Natural killer cell treated with Interleukin-12 subunit alpha and Interleukin-12 subunit beta and Interleukin-15 and Interleukin-18, amount 100 ng/mL, for 72 hours (primary cell): ENCODE measurements at regions not wholly inside any gene's neighbourhood (a gene's known extent, or its start where the extent isn't known, plus 50 kb on each side); places are given as distances from the start of the nearest gene placed in this dataset.

ENCODE experiments used
- ATAC-seq, 2 donors: fragments of 150-1000 bp; cut with Tn5 transposase in 1 of 2; sonication (Bioruptor Pico), chemical (Tn5 transposase) in 1 of 2; 2 replicates each; pipeline ENCODE4 v1.10.0; 2021
- DNase-seq: peaks from one replicate; pipeline ENCODE4 v3.0.0; 2022; ENCODE audit warnings: low spot score
- H3K27ac Mint-ChIP-seq, 2 donors: 1 replicate in 1 of 2; 2 replicates in 1 of 2; pipeline ENCODE4 v1.8.0; 2022; ENCODE audit warnings: mixed read lengths in 2 of 2, mild to moderate bottlenecking in 1 of 2, moderate library complexity in 1 of 2
- H3K27me3 Mint-ChIP-seq, 2 donors: 1 replicate in 1 of 2; 2 replicates in 1 of 2; pipeline ENCODE4 v1.8.0; 2022; ENCODE audit warnings: mixed read lengths in 2 of 2
- H3K36me3 Mint-ChIP-seq: one replicate; pipeline ENCODE4 v1.8.0; 2022; ENCODE audit warnings: mixed read lengths
- H3K4me1 Mint-ChIP-seq, 2 donors: 1 replicate in 1 of 2; 2 replicates in 1 of 2; pipeline ENCODE4 v1.8.0; 2022; ENCODE audit warnings: low read depth in 2 of 2, mixed read lengths in 2 of 2, mild to moderate bottlenecking in 1 of 2
- H3K4me3 Mint-ChIP-seq: one replicate; pipeline ENCODE4 v1.8.0; 2022; ENCODE audit warnings: mixed read lengths
- H3K9me3 Mint-ChIP-seq: 2 replicates; pipeline ENCODE4 v1.8.0; 2022; ENCODE audit warnings: mixed read lengths

DNA sequence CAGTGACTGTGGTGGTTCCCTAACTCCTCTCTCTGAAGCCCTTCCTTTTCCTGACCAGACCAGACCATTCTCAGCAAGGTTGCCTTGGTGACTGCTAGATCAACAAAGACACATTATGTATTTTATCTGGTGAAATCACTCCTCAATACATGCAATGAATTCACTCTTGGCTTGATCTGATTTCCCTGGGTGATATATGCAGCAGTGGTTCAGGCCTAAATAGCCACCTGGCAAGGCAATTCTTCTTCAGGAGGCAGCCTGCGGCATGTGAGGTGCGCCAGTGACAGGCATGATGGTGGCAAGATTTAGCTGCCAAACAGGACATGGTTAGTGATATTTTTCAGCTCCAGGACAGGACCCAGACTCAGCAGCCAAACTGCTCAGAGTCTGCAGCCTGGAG, 350.3 kb upstream of the CCDC196 start:
- no peaks in the 10 kb centered on the region for H3K9me3 Mint-ChIP-seq
- H3K27ac Mint-ChIP-seq = no peak overlapping the region
- H3K27me3 Mint-ChIP-seq = no peaks in the 10 kb centered on the region
- H3K36me3 Mint-ChIP-seq = no peaks in the 10 kb centered on the region
- H3K4me1 Mint-ChIP-seq = no peaks in the 10 kb centered on the region
- DNase-seq (no peak), ATAC-seq (no peak)
- no peak overlapping the region for H3K4me3 Mint-ChIP-seq

DNA sequence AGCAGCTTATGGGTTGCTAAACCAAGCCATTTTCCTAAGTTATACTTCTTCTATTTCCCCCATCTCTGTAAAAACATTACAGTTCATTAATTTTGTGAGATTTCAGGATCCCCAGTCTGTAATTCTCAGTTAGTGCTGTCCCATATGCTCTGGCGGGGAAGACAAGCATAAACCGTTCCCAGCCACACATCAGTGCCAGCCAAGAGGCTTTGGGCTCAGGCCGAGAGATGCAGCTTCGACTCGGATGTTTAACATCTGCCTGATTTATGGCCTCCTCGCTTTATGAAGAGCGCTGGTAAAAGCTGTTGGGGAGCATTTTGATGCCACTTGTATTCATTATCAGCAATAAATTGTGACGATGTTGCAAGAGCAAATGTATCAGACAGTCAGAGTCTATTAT, 349.1 kb upstream of the CCDC196 start:
- Mint-ChIP-seq H3K4me1 (no peaks in the 10 kb centered on the region), H3K27me3 (no peaks in the 10 kb centered on the region), H3K27ac (no peak overlapping the region), H3K4me3 (no peak overlapping the region), H3K9me3 (no peaks in the 10 kb centered on the region), H3K36me3 (no peaks in the 10 kb centered on the region)
- no peak for ATAC-seq
- DNase-seq = no peak

DNA sequence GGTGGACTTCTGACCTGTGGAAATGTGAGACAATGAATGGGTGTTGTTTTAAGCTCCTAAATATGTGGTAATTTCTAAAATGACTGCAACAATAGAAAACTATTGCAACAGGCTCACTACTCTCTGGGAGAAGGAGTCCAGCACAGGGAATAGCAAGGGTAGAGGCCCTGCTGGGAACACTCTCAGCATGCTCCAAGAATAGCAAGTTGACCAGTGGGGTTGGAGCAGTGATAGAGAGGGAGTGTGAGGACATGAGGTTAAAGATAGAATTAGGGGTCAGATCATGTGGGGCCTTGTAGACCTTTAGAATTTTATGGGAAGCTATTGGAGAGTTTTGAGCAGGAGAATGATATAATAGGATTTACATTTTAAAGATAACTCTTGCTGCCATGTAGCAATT, 346.7 kb upstream of the CCDC196 start:
- no peak overlapping the region for H3K27ac Mint-ChIP-seq
- H3K36me3 Mint-ChIP-seq = no peaks in the 10 kb centered on the region
- peaks cover 6 to 16% of the 10 kb centered on the region in 2 donors for H3K27me3 Mint-ChIP-seq
- peaks cover 2% of the 10 kb centered on the region for H3K9me3 Mint-ChIP-seq
- no peak overlapping the region for H3K4me3 Mint-ChIP-seq
- no peaks in the 10 kb centered on the region for H3K4me1 Mint-ChIP-seq
- ATAC-seq = no peak
- DNase-seq = no peak

- H3K4me3 Mint-ChIP-seq = no peak overlapping the region
- no peak for DNase-seq
- ATAC-seq = no peak
- no peak overlapping the region for H3K27ac Mint-ChIP-seq
- no peaks in the 10 kb centered on the region for H3K4me1 Mint-ChIP-seq
- H3K36me3 Mint-ChIP-seq = no peaks in the 10 kb centered on the region
- H3K9me3 Mint-ChIP-seq = peaks cover 2% of the 10 kb centered on the region
- H3K27me3 Mint-ChIP-seq = peaks cover 10 to 24% of the 10 kb centered on the region in 2 donors
These were observed 345.8 kb upstream of the CCDC196 start for GRCh38 chr14:66140213-66140918.

GRCh38 chr14:66140963-66141362, 345.2 kb upstream of the CCDC196 start:
- Mint-ChIP-seq H3K9me3 (peaks cover 2% of the 10 kb centered on the region), H3K27ac (no peak overlapping the region), H3K27me3 (peaks cover 10 to 25% of the 10 kb centered on the region in 2 donors), H3K4me3 (no peak overlapping the region), H3K4me1 (no peaks in the 10 kb centered on the region), H3K36me3 (no peaks in the 10 kb centered on the region)
- ATAC-seq = no peak
- DNase-seq = no peak

DNA sequence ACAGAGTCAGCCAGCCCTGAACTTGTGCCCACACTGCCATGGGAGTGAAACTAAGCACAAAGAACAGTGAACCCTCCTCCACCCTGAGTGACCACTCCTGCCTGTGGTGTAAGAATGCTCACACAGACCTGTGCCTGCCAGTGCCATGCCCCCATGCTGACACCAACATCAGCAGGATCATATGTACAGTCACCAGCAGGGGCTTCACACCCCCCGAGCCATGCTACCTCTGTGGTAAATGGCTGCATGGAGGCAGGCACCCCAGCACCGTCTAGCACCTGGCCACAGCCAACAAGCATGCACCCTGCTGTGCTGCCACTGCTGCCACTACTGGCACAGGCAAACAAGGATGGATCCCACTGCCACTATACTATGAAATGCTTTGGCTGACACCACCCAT, 344.4 kb upstream of the CCDC196 start:
- H3K27ac Mint-ChIP-seq = no peak overlapping the region
- ATAC-seq (peak in 1 of 2 donors; percentile 8), DNase-seq (no peak)
- no peak overlapping the region for H3K4me3 Mint-ChIP-seq
- peaks cover 5% of the 10 kb centered on the region for H3K9me3 Mint-ChIP-seq
- peaks cover under 1% of the 10 kb centered on the region for H3K36me3 Mint-ChIP-seq
- peaks cover 14 to 33% of the 10 kb centered on the region in 2 donors for H3K27me3 Mint-ChIP-seq
- no peaks in the 10 kb centered on the region for H3K4me1 Mint-ChIP-seq

DNA sequence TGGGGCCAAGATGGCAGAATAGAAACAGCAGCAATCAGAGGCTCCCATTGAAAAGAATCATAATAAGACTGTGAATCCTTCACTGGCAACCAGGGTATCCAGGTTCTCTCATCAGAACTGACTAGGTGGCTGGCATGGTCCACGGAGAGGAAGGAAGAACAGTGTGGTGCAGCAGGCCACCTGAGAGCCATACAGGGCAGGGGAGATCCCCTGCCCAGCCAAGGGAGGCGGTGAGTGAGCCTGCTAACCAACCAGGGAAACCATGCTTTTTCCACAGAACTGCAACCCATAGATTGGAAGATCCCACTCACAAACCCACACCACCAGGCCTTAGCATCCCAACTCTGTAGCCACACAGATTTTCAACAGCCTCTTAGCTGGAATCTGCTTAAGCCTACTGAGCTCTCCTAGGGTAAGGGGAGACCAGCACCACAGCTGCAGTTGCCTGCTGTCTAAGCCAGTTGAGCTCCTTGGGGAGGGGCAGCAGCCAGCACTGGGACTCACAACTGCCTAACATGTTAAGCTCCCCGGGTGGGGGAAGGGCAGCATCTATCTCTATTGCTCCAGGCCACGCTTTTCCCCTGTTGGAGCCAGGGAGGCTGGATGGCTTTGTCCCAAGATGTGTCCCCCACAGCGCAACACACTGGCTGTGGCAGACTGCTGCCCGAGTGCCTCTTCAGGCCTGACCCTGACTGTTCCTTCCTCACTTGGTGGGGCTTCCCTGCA, 342.6 kb upstream of the CCDC196 start:
- Mint-ChIP-seq H3K4me1 (no peaks in the 10 kb centered on the region), H3K27me3 (peaks cover 25 to 50% of the 10 kb centered on the region in 2 donors), H3K27ac (no peak overlapping the region), H3K4me3 (no peak overlapping the region), H3K9me3 (peaks cover 5% of the 10 kb centered on the region), H3K36me3 (peaks cover 4% of the 10 kb centered on the region)
- ATAC-seq = peak in 1 of 2 donors; percentile 28
- DNase-seq = no peak

- H3K27ac Mint-ChIP-seq = no peak overlapping the region
These were observed 333.9 kb upstream of the CCDC196 start for GRCh38 chr14:66152302-66152701.

DNA sequence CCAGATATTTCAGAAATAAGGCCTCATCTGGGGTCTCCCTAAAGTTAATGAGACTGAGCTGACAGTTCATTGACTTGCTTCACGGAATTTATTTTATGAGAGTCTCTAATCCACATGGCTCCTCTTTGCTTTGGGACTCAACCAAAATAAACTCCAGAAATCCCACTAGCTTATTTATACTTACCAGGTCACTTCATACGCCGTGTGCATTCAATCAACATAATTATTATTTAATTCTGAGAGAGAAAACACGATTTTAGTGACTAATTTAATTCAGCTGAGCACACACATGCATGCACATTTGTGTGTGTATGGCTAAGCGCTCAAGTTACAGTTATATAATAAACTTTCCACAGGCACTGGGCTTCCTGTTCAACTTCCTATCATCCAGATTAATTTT, 333.4 kb upstream of the CCDC196 start:
- Mint-ChIP-seq H3K27me3 (peaks cover 4 to 10% of the 10 kb centered on the region in 2 donors), H3K36me3 (no peaks in the 10 kb centered on the region), H3K4me1 (no peaks in the 10 kb centered on the region), H3K27ac (no peak overlapping the region), H3K4me3 (no peak overlapping the region), H3K9me3 (no peaks in the 10 kb centered on the region)
- ATAC-seq (no peak), DNase-seq (no peak)

More at GRCh38 chr14:66152302-66152701, 333.9 kb upstream of the CCDC196 start:
- Mint-ChIP-seq H3K27me3 (peaks cover 5 to 13% of the 10 kb centered on the region in 2 donors), H3K4me3 (no peak overlapping the region), H3K36me3 (no peaks in the 10 kb centered on the region), H3K9me3 (no peaks in the 10 kb centered on the region), H3K4me1 (no peaks in the 10 kb centered on the region)
- DNase-seq (no peak), ATAC-seq (no peak)

GRCh38 chr14:66163023-66163422, 323.1 kb upstream of the CCDC196 start:
- DNase-seq (no peak), ATAC-seq (no peak)
- Mint-ChIP-seq H3K9me3 (peaks cover 6% of the 10 kb centered on the region), H3K27me3 (peaks cover 28 to 58% of the 10 kb centered on the region in 2 donors), H3K27ac (no peak overlapping the region), H3K4me1 (no peaks in the 10 kb centered on the region), H3K36me3 (no peaks in the 10 kb centered on the region), H3K4me3 (no peak overlapping the region)

DNA sequence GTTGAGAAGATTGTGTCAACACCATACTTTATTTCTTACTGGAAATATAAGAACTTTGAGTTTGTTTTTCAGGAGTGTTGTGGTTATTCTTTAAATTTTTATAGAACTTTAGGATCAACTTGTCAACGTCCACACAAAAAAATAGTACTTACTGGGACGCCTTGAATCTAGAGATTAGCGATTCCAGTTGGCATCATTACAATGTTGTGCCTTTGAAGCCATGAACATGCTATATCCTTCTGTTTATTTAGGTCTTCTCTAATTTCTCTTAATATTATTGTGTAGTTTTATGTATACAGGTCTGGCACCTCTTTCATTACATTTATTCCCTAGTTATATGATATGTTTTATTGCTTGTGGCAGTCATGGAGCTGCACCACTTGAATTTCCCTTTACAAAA, 320.8 kb upstream of the CCDC196 start:
- peaks cover 3% of the 10 kb centered on the region for H3K9me3 Mint-ChIP-seq
- DNase-seq (no peak), ATAC-seq (no peak)
- no peaks in the 10 kb centered on the region for H3K36me3 Mint-ChIP-seq
- no peak overlapping the region for H3K4me3 Mint-ChIP-seq
- H3K27ac Mint-ChIP-seq = no peak overlapping the region
- H3K4me1 Mint-ChIP-seq = no peaks in the 10 kb centered on the region
- peaks cover 28 to 67% of the 10 kb centered on the region in 2 donors for H3K27me3 Mint-ChIP-seq

DNA sequence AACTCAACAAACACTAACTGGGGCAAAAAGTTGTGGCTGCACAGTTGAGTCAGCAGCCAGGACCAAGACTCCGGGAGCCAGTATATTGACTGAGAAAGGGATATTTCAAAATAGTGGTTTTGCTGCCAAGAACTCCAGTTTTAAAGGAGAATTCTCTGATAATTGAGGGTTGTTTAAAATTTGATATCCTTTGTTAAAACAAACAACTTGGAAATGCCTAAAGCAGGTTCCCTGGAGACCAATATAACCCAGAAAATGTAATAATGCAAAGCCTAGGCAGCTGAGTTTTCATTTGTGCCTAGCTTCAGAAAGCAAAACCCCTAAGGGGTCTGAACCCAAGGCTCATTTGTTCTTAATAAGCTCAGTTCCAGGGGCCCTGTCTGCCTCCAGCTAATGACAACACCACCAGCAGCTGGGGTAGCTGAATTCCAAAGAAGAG, 311.7 kb upstream of the CCDC196 start:
- no peak overlapping the region for H3K27ac Mint-ChIP-seq
- DNase-seq (no peak), ATAC-seq (no peak)
- H3K4me3 Mint-ChIP-seq = no peak overlapping the region
- H3K9me3 Mint-ChIP-seq = no peaks in the 10 kb centered on the region
- H3K4me1 Mint-ChIP-seq = no peaks in the 10 kb centered on the region
- H3K27me3 Mint-ChIP-seq = peaks cover 10 to 37% of the 10 kb centered on the region in 2 donors
- no peaks in the 10 kb centered on the region for H3K36me3 Mint-ChIP-seq

- peaks cover 13 to 35% of the 10 kb centered on the region in 2 donors for H3K27me3 Mint-ChIP-seq
- DNase-seq (no peak), ATAC-seq (no peak)
- H3K27ac Mint-ChIP-seq = no peak overlapping the region
- H3K4me3 Mint-ChIP-seq = no peak overlapping the region
- no peaks in the 10 kb centered on the region for H3K9me3 Mint-ChIP-seq
- no peaks in the 10 kb centered on the region for H3K4me1 Mint-ChIP-seq
- H3K36me3 Mint-ChIP-seq = no peaks in the 10 kb centered on the region
These were observed 308.2 kb upstream of the CCDC196 start for GRCh38 chr14:66177935-66178334.

- ATAC-seq (no peak), DNase-seq (no peak)
- H3K4me1 Mint-ChIP-seq = no peaks in the 10 kb centered on the region
- H3K9me3 Mint-ChIP-seq = peaks cover 6% of the 10 kb centered on the region
- no peak overlapping the region for H3K4me3 Mint-ChIP-seq
- H3K36me3 Mint-ChIP-seq = peaks cover 4% of the 10 kb centered on the region
- H3K27ac Mint-ChIP-seq = no peak overlapping the region
- peaks cover 9 to 24% of the 10 kb centered on the region in 2 donors for H3K27me3 Mint-ChIP-seq
These were observed 289.5 kb upstream of the CCDC196 start for GRCh38 chr14:66196670-66197069.
